ENCODE measurements at regions not wholly inside any gene's neighbourhood (a gene's known extent, or its start where the extent isn't known, plus 50 kb on each side); places are given as distances from the start of the nearest gene placed in this dataset.
"Not testable (repeated sequence)": the region's sequence is repeated elsewhere in the genome, so short reads cannot be mapped to it uniquely, and the experiment has no call there.

GRCh38 chr20:40893610-40894236, 134.9 kb upstream of the TOP1 start:
- no peak for DNase-seq (ENCODE audit: low spot score)

- no peak for DNase-seq (ENCODE audit: low spot score)
Observed at GRCh38 chr20:40894237-40894630, 134.4 kb upstream of the TOP1 start.

DNA sequence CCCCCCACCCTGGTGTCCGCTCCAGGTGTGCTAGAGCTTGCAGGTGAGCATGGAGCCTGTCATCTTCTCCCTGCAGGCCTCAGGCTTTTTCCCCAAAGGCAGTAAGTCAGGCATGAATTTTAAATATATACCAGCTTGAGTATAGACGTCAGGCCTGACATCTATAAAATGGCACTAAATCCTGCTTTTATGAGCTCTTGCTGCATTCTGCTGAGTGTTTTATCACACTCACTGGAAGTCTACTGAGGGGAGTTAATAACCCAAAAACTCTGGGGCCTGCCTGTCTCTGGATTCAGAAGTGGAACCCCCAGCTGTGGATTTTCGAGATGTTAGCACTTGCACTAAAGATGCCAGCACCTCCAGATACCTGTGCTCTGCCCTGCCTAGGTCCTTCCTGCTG, 133.4 kb upstream of the TOP1 start:
- no peak for DNase-seq (ENCODE audit: low spot score)

- DNase-seq (ENCODE audit: low spot score) = no peak
Observed at GRCh38 chr20:40896814-40897700, 131.6 kb upstream of the TOP1 start.

- DNase-seq (ENCODE audit: low spot score) = no peak
Observed at GRCh38 chr20:40899344-40899743, 129.3 kb upstream of the TOP1 start.

DNA sequence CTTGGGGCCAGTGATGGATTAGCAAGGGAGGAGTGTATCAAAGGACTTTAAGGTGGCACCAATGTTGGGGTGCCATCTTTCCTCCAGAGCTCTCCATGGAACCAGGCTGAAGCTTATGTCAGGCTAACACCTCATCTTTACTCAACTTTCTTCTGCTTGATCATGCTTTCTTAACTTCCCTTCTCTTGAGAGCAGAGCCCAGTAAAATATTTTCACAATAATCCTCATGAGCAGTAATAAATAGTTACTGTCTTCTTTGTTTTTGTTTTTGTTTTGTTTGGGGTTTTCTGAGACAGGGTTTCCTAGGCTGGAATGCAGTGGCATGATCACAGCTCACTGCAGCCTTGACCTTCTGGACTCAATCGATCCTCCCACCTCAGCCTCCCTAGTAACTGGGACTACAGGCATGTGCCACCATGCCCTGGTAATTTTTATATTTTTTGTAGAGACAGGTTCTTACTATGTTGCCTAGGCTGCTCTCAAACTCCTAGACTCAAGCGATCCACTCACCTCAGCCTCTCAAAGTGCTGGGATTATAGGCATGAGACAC, 127.9 kb upstream of the TOP1 start:
- no peak for DNase-seq (ENCODE audit: low spot score)

- DNase-seq (ENCODE audit: low spot score) = no peak
Observed at GRCh38 chr20:40902661-40903060, 126.0 kb upstream of the TOP1 start.

- DNase-seq (ENCODE audit: low spot score) = no peak
Observed at GRCh38 chr20:40908309-40908708, 120.3 kb upstream of the TOP1 start.

DNA sequence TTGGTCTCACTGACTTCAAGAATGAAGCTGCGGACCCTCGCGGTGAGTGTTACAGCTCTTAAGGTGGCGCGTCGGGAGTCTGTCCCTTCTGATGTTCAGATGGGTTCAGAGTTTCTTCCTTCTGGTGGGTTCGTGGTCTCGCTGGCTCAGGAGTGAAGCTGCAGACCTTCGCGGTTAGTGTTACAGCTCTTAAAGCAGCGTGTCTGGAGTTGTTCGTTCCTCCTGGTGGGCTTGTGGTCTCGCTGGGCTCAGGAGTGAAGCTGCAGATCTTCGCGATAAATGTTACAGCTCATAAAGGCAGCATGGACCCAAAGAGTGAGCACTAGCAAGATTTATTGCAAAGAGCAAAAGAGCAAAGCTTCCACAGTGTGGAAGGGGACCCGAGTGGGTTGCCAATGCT, 119.1 kb upstream of the TOP1 start:
- not testable (repeated sequence) for DNase-seq (ENCODE audit: low spot score)

DNA sequence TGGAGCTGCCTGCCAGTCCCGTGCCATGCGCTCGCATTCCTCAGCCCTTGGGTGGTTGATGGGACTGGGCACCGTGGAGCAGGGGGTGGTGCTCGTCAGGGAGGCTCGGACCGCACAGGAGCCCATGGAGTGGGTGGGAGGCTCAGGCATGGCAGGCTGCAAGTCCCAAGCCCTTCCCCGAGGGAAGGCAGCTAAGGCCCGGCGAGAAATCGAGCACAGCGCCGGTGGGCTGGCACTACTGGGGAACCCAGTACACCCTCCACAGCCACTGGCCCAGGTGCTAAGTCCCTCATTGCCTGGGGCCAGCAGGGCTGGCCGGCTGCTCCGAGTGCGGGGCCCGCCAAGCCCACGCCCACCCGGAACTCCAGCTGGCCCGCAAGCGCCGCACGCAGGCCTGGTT, 118.2 kb upstream of the TOP1 start:
- DNase-seq (ENCODE audit: low spot score) = not testable (repeated sequence)

DNA sequence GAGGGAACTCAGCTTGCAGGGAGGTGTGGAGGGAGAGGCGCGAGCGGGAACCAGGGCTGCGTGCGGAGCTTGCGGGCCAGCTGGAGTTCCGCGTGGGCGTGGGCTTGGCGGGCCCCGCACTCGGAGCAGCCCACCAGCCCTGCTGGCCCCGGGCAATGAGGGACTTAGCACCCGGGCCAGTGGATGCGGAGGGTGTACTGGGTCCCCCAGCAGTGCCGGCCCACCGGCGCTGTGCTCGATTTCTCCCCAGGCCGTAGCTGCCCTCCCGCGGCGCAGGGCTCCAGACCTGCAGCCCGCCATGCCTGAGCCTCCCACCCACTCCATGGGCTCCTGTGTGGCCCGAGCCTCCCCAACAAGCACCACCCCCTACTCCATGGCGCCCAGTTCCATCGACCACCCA, 117.5 kb upstream of the TOP1 start:
- not testable (repeated sequence) for DNase-seq (ENCODE audit: low spot score)

DNA sequence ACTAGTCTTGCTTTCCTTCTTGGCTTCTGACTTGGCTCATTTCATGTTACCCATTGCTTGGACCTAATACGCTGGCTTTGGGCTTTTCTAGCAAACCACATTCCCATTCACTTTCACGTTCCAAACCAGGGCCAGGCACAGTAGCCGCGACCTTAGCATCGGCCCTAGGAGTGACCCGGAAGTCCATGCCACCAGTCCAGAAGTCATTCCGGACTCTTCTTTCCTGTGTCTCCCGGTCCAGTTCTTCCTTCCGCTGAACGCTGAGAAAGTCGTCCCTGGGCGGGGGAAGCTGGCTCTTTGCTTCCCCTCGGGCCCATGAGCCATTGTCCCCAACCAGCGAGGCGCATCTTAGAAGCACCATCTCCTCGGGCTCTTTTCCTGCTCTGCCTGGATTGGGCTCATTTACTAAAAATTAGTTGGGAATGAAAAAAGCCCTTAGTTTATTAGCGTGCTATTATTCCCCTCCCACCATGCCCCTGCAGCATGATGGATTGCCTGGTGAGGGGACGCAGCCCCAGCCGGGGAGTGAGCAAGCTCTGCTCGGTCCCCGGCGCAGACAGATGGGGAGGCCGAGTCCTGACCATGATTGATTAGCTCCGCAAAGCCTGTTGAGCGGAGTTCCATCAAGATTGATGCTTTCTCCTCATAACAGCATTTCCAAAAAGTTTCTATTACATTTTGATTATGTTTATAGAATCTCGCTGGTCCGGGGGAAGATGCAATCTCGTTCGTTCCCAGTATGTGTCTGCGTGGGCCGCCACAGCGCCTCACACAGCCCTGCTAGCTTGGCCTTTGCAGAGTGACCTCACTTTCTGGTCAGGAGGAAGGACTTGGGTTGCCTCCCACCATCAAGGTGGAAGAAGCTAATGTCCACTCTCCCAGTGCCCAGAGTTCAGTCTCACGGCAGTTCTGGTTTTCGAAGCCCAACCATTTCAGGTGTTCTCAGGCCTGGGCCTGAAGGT, 115.1 kb upstream of the TOP1 start:
- DNase-seq (ENCODE audit: low spot score) = no peak

DNA sequence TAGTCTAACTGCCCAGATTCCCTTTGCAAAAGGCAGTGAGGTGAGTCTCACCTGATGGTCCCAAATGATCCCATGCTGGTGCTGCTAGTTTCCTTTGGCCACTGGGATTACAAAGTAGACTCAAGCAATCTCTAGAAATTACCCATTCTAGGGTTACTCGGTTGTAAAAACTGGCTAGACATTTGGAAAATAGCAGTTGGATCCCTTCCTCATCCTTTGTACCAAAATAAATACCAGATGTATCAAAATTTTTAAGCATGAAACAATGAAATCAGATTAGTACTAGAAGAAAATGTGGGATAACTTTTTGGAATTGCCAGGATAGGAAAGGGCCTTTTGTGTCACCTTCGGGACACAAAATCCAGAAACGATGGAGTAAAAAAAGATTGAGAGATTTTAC, 112.9 kb upstream of the TOP1 start:
- DNase-seq (ENCODE audit: low spot score) = no peak

DNA sequence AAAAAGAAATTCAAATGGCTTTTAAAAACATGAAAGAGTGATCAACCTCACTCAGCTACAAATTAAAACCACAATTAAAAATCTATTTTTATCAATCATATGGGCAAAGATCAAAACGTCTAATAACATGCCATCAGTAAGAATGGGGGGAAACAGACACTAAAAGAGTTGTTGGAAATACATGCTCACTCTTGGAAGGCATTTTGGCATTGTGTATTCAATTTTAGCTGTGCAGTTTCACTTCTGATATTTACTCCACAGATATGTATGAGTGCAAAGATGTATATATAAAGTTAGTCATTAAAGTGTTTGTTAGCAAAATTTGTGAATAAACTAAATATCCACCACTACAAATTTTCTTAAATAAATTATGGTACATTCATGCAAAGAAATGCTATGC, 112.3 kb upstream of the TOP1 start:
- DNase-seq (ENCODE audit: low spot score) = no peak

DNA sequence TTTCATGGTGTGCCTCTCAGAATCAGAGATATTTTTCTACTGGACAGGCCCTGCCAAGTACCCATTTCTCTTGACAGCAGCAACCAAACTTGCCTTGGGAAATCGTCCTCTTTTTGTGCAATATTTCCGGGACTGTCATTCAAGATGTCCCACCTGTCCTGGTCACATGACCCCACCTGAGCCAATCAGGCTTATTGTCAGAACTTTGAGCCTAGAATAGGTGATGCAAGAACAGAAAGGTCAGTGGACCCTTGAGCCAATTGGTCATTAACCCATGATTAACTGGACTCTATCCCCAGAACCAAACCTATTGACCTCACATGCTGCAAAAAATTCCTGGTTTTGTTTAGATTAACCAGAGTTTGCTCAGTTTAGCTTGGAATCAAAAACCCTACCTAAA, 108.3 kb upstream of the TOP1 start:
- no peak for DNase-seq (ENCODE audit: low spot score)

- DNase-seq (ENCODE audit: low spot score) = no peak
Observed at GRCh38 chr20:40922865-40923264, 105.8 kb upstream of the TOP1 start.

- DNase-seq (ENCODE audit: low spot score) = no peak
Observed at GRCh38 chr20:40925829-40926510, 102.7 kb upstream of the TOP1 start.

DNA sequence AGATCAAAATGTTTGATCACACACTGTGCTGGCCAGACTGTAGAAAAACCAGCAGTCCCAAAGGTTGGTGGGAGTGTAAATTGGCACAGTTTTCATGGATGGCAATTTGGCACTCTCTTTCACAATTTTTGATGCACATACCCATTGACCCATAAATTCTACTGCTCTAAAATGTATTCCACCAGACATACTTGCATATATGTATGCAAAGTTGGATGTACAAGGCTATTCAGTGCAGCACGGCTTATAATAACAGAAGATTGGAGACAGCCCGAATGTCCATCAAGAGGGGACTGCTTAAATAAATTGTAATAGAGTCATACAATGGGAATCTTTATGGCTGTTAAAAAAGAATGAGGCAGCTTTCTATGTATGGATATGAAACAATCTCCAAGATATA, 101.7 kb upstream of the TOP1 start:
- DNase-seq (ENCODE audit: low spot score) = no peak

DNA sequence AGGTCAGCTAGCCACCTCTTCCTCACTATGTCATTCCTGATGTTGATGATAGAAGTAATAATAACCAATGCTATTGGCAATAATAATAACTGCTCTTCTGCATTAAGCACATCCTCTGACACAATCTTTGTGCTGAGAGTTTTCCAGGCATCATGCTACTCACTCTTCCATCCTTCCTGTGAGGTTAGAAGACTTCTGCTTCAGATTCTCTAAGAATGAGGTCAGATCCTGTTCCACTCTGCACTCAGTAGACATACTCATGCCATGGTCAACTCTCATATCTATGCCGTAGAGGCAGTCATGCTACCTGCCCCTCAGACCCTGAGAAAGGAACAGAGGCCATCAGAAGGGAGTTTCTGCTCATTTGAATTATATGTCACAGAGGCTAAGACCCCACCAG, 98.1 kb upstream of the TOP1 start:
- DNase-seq (ENCODE audit: low spot score) = no peak

DNA sequence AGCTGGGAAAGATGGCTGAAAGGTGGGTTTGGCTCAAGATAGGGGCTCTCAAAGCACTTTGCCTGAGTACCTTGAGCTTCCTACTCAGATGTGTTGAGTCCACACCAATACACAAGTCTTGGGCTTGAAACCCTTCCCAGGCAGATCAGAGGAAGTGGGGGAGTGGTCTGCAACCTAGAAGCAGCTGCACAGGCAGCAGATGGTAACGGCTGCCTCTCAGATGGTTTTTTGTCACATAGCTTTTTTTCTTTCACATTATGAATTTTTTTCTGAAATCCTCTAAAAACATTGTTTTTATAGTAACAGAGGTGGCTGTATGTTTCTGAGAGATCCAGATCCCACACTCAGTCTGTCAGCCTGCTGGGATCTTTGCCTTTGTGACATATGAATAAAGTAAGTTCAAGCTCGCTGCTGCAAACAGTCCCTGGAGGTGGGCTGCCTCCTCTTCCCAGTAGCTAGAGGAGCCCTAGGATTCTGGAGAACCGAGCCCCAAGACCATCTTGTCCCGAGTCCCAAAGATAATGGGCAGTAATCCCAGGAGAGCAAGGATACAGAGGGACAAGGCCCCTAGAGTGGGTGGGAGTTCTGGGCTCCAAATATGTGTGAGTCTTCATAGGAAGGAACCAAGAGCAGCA, 97.1 kb upstream of the TOP1 start:
- DNase-seq (ENCODE audit: low spot score) = no peak

GRCh38 chr20:40932436-40932835, 96.2 kb upstream of the TOP1 start:
- no peak for DNase-seq (ENCODE audit: low spot score)
